ENCODE measurements at regions not wholly inside any gene's neighbourhood (a gene's known extent, or its start where the extent isn't known, plus 50 kb on each side); places are given as distances from the start of the nearest gene placed in this dataset.
"Not testable (repeated sequence)": the region's sequence is repeated elsewhere in the genome, so short reads cannot be mapped to it uniquely, and the experiment has no call there.

DNA sequence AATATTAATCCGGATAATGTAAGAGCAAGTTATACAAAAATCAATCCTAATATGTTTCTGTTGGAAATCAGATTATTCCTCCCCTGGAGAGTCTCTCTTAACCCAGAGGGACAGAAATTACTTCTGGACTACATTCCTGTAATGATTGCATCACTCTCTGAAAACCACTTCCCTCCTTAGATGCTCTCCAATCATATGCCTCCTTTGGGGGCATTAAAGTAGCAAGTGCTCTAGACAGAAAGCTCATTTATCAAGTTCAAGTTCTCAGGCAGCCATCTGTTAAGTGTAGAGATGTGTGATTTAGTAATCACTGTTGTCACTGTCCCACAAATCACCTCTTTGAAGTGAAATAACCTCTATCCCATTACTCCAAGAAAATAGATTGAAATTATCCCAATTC, 247.1 kb downstream of the SLCO4C1 start:
- intact Hi-C loops (cut with micrococcal nuclease), result no loop called here
- Histone ChIP-seq H3K79me2 (ENCODE audit: control insufficient read depth, insufficient read depth, low read length) (no peaks in the 10 kb centered on the region), H3K9ac (replicated peaks; ENCODE audit: extremely low read depth, insufficient read depth, low read length) (no peak overlapping the region), H3K9me1 (replicated peaks; ENCODE audit: control insufficient read depth, extremely low read depth, insufficient read depth, low read length) (no peaks in the 10 kb centered on the region), H3K4me3 (replicated peaks in 1 of 3; ENCODE audit: insufficient read depth in 1 of 3, low read depth in 1 of 3, low read length in 3 of 3) (no peak overlapping the region), H3K36me3 (ENCODE audit: control insufficient read depth in 2 of 2, extremely low read depth in 1 of 2, insufficient read depth in 2 of 2, low read length in 2 of 2) (no peaks in the 10 kb centered on the region), H2AFZ (ENCODE audit: low read depth, low read length) (no peak overlapping the region), H3K27me3 (ENCODE audit: control insufficient read depth in 2 of 2, insufficient read depth in 2 of 2, low read length in 2 of 2) (no peaks in the 10 kb centered on the region), H3K4me1 (ENCODE audit: control insufficient read depth, extremely low read depth, insufficient read depth, low read length) (no peaks in the 10 kb centered on the region), H3K27ac (ENCODE audit: insufficient read depth, low read depth, low read length) (no peak overlapping the region), H3K9me3 (replicated peaks; ENCODE audit: control insufficient read depth, insufficient read depth, low read length) (no peaks in the 10 kb centered on the region), H3K4me2 (ENCODE audit: insufficient read depth, low read length) (no peak overlapping the region), H4K20me1 (replicated peaks; ENCODE audit: control insufficient read depth, extremely low read depth, insufficient read depth, low read length) (no peaks in the 10 kb centered on the region)
- ChIA-PET POLR2A (no interaction called here), CTCF (no interaction called here)
- TF ChIP-seq FOS (IDR thresholded peaks at IDR 0.05; ENCODE audit: borderline replicate concordance, insufficient read depth, low read length) (no peak), JUN (IDR thresholded peaks at IDR 0.05; ENCODE audit: borderline replicate concordance, insufficient read depth, insufficient read length, low read depth) (no peak), POLR2AphosphoS5 (IDR thresholded peaks at IDR 0.05; ENCODE audit: insufficient read depth, low read depth, low read length) (no peak), EZH2 (IDR thresholded peaks at IDR 0.05; ENCODE audit: borderline replicate concordance, low read depth, low read length, severe bottlenecking) (no peak), MYC (IDR thresholded peaks at IDR 0.05; ENCODE audit: low read depth, low read length) (no peak), POLR2A (IDR thresholded peaks at IDR 0.05; ENCODE audit: low read depth, low read length) (no peak), GATA2 (IDR thresholded peaks at IDR 0.05; ENCODE audit: insufficient read depth, insufficient read length, low read depth, low read length) (no peak)
- TF ChIP-seq, protein P1, sequence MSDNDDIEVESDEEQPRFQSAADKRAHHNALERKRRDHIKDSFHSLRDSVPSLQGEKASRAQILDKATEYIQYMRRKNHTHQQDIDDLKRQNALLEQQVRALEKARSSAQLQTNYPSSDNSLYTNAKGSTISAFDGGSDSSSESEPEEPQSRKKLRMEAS (IDR thresholded peaks at IDR 0.05; ENCODE audit: insufficient read depth, insufficient read length), result no peak
- TF ChIP-seq, protein P2, sequence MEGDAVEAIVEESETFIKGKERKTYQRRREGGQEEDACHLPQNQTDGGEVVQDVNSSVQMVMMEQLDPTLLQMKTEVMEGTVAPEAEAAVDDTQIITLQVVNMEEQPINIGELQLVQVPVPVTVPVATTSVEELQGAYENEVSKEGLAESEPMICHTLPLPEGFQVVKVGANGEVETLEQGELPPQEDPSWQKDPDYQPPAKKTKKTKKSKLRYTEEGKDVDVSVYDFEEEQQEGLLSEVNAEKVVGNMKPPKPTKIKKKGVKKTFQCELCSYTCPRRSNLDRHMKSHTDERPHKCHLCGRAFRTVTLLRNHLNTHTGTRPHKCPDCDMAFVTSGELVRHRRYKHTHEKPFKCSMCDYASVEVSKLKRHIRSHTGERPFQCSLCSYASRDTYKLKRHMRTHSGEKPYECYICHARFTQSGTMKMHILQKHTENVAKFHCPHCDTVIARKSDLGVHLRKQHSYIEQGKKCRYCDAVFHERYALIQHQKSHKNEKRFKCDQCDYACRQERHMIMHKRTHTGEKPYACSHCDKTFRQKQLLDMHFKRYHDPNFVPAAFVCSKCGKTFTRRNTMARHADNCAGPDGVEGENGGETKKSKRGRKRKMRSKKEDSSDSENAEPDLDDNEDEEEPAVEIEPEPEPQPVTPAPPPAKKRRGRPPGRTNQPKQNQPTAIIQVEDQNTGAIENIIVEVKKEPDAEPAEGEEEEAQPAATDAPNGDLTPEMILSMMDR (IDR thresholded peaks at IDR 0.05; ENCODE audit: extremely low read depth in 1 of 2, insufficient read depth in 1 of 2, low read depth in 1 of 2, low read length in 2 of 2), result no peak
- no TSS peak for BruUV-seq (replicated peaks)
- no peak for FAIRE-seq
- DNase-seq (ENCODE audit: low read depth, low spot score), result no peak
- dilution Hi-C loops (cut with MboI; ENCODE audit: extremely low pct_ligation_motif_present, low sequenced_read_pairs), result no loop called here

DNA sequence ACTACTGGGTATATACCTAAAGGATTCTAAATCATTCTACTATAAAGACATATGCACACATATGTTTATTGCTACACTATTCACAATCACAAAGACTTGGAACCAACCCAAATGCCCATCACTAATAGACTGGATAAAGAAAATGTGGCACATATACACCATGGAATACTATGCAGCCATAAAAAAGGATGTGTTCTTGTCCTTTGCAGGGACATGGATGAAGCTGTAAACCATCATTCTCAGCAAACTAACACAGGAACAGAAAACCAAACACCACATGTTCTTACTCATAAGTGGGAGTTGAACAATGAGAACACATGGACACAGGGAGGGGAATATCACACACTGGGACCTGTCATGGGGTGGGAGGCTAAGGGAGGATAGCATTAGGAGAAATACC, 249.0 kb downstream of the SLCO4C1 start:
- H3K9ac ChIP-seq (replicated peaks; ENCODE audit: extremely low read depth, insufficient read depth, low read length); FAIRE-seq; H3K9me3 ChIP-seq (replicated peaks; ENCODE audit: control insufficient read depth, insufficient read depth, low read length); BruUV-seq (replicated peaks); POLR2A ChIA-PET; H3K4me2 ChIP-seq (ENCODE audit: insufficient read depth, low read length); H3K27ac ChIP-seq (ENCODE audit: insufficient read depth, low read depth, low read length); H3K79me2 ChIP-seq (ENCODE audit: control insufficient read depth, insufficient read depth, low read length); CTCF ChIA-PET; H2AFZ ChIP-seq (ENCODE audit: low read depth, low read length); dilution Hi-C loops (cut with MboI; ENCODE audit: extremely low pct_ligation_motif_present, low sequenced_read_pairs); H3K27me3 ChIP-seq (ENCODE audit: control insufficient read depth in 2 of 2, insufficient read depth in 2 of 2, low read length in 2 of 2); H3K9me1 ChIP-seq (replicated peaks; ENCODE audit: control insufficient read depth, extremely low read depth, insufficient read depth, low read length); DNase-seq (ENCODE audit: low read depth, low spot score); H3K4me1 ChIP-seq (ENCODE audit: control insufficient read depth, extremely low read depth, insufficient read depth, low read length); H4K20me1 ChIP-seq (replicated peaks; ENCODE audit: control insufficient read depth, extremely low read depth, insufficient read depth, low read length); H3K36me3 ChIP-seq (ENCODE audit: control insufficient read depth in 2 of 2, extremely low read depth in 1 of 2, insufficient read depth in 2 of 2, low read length in 2 of 2); H3K4me3 ChIP-seq (replicated peaks in 1 of 3; ENCODE audit: insufficient read depth in 1 of 3, low read depth in 1 of 3, low read length in 3 of 3); intact Hi-C loops (cut with micrococcal nuclease): not testable (repeated sequence)
